Keratinocyte (primary cell): ENCODE measurements at regions not wholly inside any gene's neighbourhood (a gene's known extent, or its start where the extent isn't known, plus 50 kb on each side); places are given as distances from the start of the nearest gene placed in this dataset.
A peak's percentile ranks its signal among the peaks of the same experiment; 100 is the strongest.

Experiments used
- DNase-seq: peaks from one replicate; pipeline ENCODE4 v3.0.0-alpha.2; 2011; ENCODE audit warnings: low read depth, missing footprints, low spot score
- FAIRE-seq: peaks from 2 replicates; lab custom pipeline; 2011; peaks lifted over from hg19 to GRCh38; lab: Jason Lieb, UNC
- H2AFZ ChIP-seq: 2 replicates; pipeline ENCODE4 v1.6.0; 2012; ENCODE audit warnings: low read length, control low read depth, inconsistent platforms; ENCODE audit not compliant: control insufficient read depth
- H3K27ac ChIP-seq: 2 replicates; pipeline ENCODE4 v1.5.1; 2011; ENCODE audit warnings: low read length; ENCODE audit not compliant: control insufficient read depth, insufficient read depth
- H3K27me3 ChIP-seq: 3 replicates; pipeline ENCODE4 v1.6.0; 2011; ENCODE audit warnings: low read length; ENCODE audit not compliant: control insufficient read depth, insufficient read depth; ENCODE audit errors: extremely low read depth
- H3K36me3 ChIP-seq, 2 experiments: 2 replicates in 1 of 2; 3 replicates in 1 of 2; pipeline ENCODE4 v1.5.1; 2011; ENCODE audit warnings: low read length in 2 of 2, mild to moderate bottlenecking in 1 of 2; ENCODE audit not compliant: control insufficient read depth in 2 of 2, insufficient read depth in 2 of 2; ENCODE audit errors: extremely low read depth in 1 of 2
- H3K4me1 ChIP-seq: 3 replicates; pipeline ENCODE4 v1.5.1; 2011; ENCODE audit warnings: low read length; ENCODE audit not compliant: control insufficient read depth, insufficient read depth; ENCODE audit errors: extremely low read depth
- H3K4me2 ChIP-seq: 3 replicates; pipeline ENCODE4 v1.6.0; 2011; ENCODE audit warnings: low read depth, low read length; ENCODE audit not compliant: control insufficient read depth, insufficient read depth; ENCODE audit errors: extremely low read depth
- H3K4me3 ChIP-seq, 3 experiments: fragments of 200-600 bp in 1 of 3; sonication (generic) in 1 of 3; 2 replicates in 2 of 3; 3 replicates in 1 of 3; pipeline ENCODE4 v1.5.1; 2011 to 2016; ENCODE audit warnings: low read length in 3 of 3, mild to moderate bottlenecking in 3 of 3, control low read depth in 2 of 3, inconsistent platforms in 1 of 3, low read depth in 1 of 3, mixed read lengths in 1 of 3, mixed run types in 1 of 3, moderate library complexity in 1 of 3; ENCODE audit not compliant: control insufficient read depth in 2 of 3, insufficient read depth in 2 of 3; ENCODE audit errors: extremely low read depth in 1 of 3
- H3K79me2 ChIP-seq: 2 replicates; pipeline ENCODE4 v1.6.0; 2012; ENCODE audit warnings: low read length; ENCODE audit not compliant: control insufficient read depth, insufficient read depth
- H3K9ac ChIP-seq: 3 replicates; pipeline ENCODE4 v1.6.0; 2011; ENCODE audit warnings: low read length; ENCODE audit not compliant: control insufficient read depth, insufficient read depth; ENCODE audit errors: extremely low read depth
- H3K9me1 ChIP-seq: 3 replicates; pipeline ENCODE4 v1.6.0; 2011; ENCODE audit warnings: low read length; ENCODE audit not compliant: control insufficient read depth, insufficient read depth; ENCODE audit errors: extremely low read depth
- H3K9me3 ChIP-seq: 2 replicates; pipeline ENCODE4 v1.5.1; 2012; ENCODE audit warnings: low read depth, low read length; ENCODE audit not compliant: control insufficient read depth
- H4K20me1 ChIP-seq: 3 replicates; pipeline ENCODE4 v1.6.0; 2011; ENCODE audit warnings: low read length; ENCODE audit not compliant: control insufficient read depth, insufficient read depth; ENCODE audit errors: extremely low read depth
- EZH2 ChIP-seq: IDR thresholded peaks from one replicate; pipeline ENCODE4 v1.6.1; 2012; ENCODE audit warnings: inconsistent platforms, mild to moderate bottlenecking, low read length, moderate library complexity
- dilution Hi-C: fragments of 300-500 bp; cut with MboI; formaldehyde crosslinking; loops from one replicate; pipeline ENCODE4 v1.7.0; 2020; ENCODE audit warnings: low sequenced_read_pairs; ENCODE audit not compliant: extremely low pct_ligation_motif_present
- TF ChIP-seq, protein P1 (sequence below), 3 experiments: IDR thresholded peaks in 1 of 3; conservative IDR thresholded peaks in 1 of 3; optimal IDR thresholded peaks in 1 of 3; 2 replicates in 2 of 3; 3 replicates in 1 of 3; pipeline versions ENCODE3 to v1.5.1; 2011; ENCODE audit warnings: low read length in 3 of 3, mild to moderate bottlenecking in 3 of 3, moderate library complexity in 2 of 3, control low read depth in 1 of 3, inconsistent platforms in 1 of 3; ENCODE audit not compliant: insufficient read depth in 2 of 3; ENCODE audit errors: extremely low read depth in 1 of 3

DNA sequence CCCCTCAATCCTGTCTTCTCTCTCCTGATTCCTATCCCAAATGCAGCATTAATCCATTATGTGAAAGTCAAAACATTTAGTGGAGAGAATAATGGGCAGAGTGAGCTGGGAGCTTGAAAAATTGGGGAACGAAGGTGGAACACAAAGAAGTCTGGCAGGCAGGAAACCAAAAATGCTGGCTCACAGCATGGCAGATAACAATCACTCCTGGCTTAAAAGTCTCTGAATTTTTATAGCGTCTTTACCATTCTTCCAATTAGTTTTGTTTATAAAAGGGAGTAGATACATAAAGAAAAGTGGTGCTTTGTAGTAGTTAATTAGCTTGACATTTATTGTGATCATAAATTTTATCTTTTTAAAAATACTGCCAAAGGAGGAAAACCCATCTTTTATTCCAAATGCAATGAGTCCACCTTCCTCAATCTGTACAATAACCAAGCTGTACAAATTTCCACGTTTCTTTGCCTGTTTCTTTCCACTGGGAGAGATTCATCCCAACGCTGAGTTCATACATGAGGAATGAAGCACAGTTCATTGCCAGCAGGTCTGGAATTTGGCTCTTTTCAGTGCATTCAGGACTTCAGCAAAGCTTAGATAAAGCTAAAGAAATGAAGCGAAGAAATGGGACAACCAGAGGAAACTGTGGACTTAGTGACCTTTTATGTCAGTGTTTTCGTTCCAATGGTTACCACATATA lies 174.7 kb downstream of the HMHB1 start:
- dilution Hi-C loops: no loop called here
- H3K4me2 ChIP-seq: peak overlapping the region; percentile 47
- no peaks in the 10 kb centered on the region for H3K79me2 ChIP-seq
- H3K4me3 ChIP-seq: no peak overlapping the region
- H3K27ac ChIP-seq: peak overlapping the region; percentile 52
- FAIRE-seq (peak; percentile 73), DNase-seq (no peak)
- TF ChIP-seq, protein P1, sequence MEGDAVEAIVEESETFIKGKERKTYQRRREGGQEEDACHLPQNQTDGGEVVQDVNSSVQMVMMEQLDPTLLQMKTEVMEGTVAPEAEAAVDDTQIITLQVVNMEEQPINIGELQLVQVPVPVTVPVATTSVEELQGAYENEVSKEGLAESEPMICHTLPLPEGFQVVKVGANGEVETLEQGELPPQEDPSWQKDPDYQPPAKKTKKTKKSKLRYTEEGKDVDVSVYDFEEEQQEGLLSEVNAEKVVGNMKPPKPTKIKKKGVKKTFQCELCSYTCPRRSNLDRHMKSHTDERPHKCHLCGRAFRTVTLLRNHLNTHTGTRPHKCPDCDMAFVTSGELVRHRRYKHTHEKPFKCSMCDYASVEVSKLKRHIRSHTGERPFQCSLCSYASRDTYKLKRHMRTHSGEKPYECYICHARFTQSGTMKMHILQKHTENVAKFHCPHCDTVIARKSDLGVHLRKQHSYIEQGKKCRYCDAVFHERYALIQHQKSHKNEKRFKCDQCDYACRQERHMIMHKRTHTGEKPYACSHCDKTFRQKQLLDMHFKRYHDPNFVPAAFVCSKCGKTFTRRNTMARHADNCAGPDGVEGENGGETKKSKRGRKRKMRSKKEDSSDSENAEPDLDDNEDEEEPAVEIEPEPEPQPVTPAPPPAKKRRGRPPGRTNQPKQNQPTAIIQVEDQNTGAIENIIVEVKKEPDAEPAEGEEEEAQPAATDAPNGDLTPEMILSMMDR (optimal IDR thresholded peaks at IDR 0.05 in 1 of 3, IDR thresholded peaks at IDR 0.05 in 1 of 3, conservative IDR thresholded peaks at IDR 0.05 in 1 of 3; ENCODE audit: extremely low read depth in 1 of 3, insufficient read depth in 2 of 3, low read length in 3 of 3): no peak
- no peak for TF ChIP-seq EZH2
- H3K27me3 ChIP-seq: no peaks in the 10 kb centered on the region
- peaks cover 23% of the 10 kb centered on the region for H3K4me1 ChIP-seq
- peak overlapping the region; percentile 73 for H2AFZ ChIP-seq
- H3K9ac ChIP-seq: no peak overlapping the region
- no peaks in the 10 kb centered on the region for H3K36me3 ChIP-seq
- H4K20me1 ChIP-seq: no peaks in the 10 kb centered on the region
- H3K9me1 ChIP-seq: no peaks in the 10 kb centered on the region
- H3K9me3 ChIP-seq: no peaks in the 10 kb centered on the region

DNA sequence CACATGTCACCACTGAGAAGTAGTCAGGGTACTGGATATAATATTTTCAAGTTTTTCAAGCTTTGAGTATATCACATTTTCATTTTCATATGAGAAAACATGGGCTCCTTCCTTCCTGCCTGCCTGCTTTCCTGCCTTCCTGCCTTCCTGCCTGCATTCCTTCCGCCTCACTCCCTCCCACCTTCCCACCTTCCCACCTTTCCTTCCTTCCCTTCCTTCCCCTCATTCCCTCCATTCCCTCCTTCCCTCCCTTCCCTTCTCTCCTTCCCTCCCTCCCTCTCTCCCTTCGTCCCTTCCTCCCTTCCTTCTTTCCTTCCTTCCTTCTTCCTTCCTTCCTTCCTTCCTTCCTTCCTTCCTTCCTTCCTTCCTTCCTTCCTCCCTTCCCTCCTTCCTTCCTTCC lies 175.3 kb downstream of the HMHB1 start:
- Histone ChIP-seq H3K36me3 (no peaks in the 10 kb centered on the region), H3K4me2 (no peak overlapping the region), H3K4me1 (peaks cover 23% of the 10 kb centered on the region), H3K4me3 (no peak overlapping the region), H3K79me2 (no peaks in the 10 kb centered on the region), H4K20me1 (no peaks in the 10 kb centered on the region), H3K27ac (no peak overlapping the region), H3K9ac (no peak overlapping the region), H3K9me1 (no peaks in the 10 kb centered on the region), H3K27me3 (no peaks in the 10 kb centered on the region), H2AFZ (peak overlapping the region; percentile 73), H3K9me3 (no peaks in the 10 kb centered on the region)
- dilution Hi-C loops: no loop called here
- DNase-seq (no peak), FAIRE-seq (peak; percentile 17)
- TF ChIP-seq, protein P1 (optimal IDR thresholded peaks at IDR 0.05 in 1 of 3, IDR thresholded peaks at IDR 0.05 in 1 of 3, conservative IDR thresholded peaks at IDR 0.05 in 1 of 3; ENCODE audit: extremely low read depth in 1 of 3, insufficient read depth in 2 of 3, low read length in 3 of 3): no peak
- no peak for TF ChIP-seq EZH2
